Loucy (cell line): ENCODE measurements at regions not wholly inside any gene's neighbourhood (a gene's known extent, or its start where the extent isn't known, plus 50 kb on each side); places are given as distances from the start of the nearest gene placed in this dataset.

Experiments
- CTCF ChIP-seq: fragments of 200-600 bp; sonication (generic); conservative IDR thresholded peaks from 2 replicates; pipeline ENCODE4 v1.5.1; 2014; ENCODE audit warnings: mild to moderate bottlenecking, antibody characterized with exemption, low read length
- EZH2phosphoT487 ChIP-seq: fragments of 200-600 bp; IDR thresholded peaks from 2 replicates; pipeline ENCODE4 v1.6.1; 2018; ENCODE audit warnings: antibody characterized with exemption, mild to moderate bottlenecking, moderate library complexity, borderline replicate concordance

DNA sequence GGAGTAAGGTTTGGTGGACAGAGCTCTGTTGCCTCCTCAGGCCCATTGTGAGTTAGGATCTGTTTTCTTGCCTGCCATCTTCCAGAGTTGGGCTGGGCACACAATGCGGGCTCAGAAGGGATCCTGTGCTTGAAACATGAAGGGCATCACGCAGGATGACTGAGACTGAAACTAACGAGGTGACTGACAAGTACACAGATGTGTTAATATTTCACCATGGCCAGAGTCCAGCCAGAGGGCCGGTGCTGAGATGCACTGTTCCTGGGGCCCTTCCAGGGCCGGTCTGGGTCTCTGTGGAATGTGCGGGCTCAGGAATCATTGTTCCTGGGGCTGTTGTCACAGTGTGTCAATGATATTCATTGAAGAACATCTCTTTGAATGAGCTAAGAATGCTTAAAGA, 163.7 kb downstream of the URI1 start:
- TF ChIP-seq CTCF (no peak), EZH2phosphoT487 (no peak)
